ENCODE measurements at regions not wholly inside any gene's neighbourhood (a gene's known extent, or its start where the extent isn't known, plus 50 kb on each side); places are given as distances from the start of the nearest gene placed in this dataset.

DNA sequence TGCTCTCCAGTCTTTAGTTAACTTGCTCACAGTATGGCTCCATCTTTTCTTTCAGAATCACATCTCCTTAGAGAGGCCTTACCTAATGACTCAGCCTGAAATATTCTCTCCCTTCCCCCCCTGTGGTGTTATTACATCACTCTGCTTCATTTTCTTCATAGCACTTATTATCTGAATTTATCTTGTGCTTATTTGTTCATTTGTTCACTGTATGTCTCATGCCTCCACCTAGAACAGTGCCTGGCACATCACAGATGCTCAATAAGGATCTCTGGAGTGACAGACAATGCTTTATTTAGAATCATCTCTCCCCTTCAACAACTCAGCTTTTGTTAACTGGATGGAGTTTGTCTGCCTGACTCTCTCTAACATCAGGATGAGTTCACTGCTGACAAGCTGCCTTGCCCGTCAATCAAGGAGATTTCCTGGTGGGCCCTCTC lies 96.6 kb upstream of the MAN1A1 start:
- H3K36me3 ChIP-seq = no peaks in the 10 kb centered on the region
- H3K4me1 ChIP-seq = peaks cover 0 to 7% of the 10 kb centered on the region in 2 donors
- H3K9me3 ChIP-seq = no peaks in the 10 kb centered on the region
- peak overlapping the region; percentile 31 to 36 for H3K27ac ChIP-seq
- H3K27me3 ChIP-seq = no peaks in the 10 kb centered on the region
- TF ChIP-seq, protein P1, sequence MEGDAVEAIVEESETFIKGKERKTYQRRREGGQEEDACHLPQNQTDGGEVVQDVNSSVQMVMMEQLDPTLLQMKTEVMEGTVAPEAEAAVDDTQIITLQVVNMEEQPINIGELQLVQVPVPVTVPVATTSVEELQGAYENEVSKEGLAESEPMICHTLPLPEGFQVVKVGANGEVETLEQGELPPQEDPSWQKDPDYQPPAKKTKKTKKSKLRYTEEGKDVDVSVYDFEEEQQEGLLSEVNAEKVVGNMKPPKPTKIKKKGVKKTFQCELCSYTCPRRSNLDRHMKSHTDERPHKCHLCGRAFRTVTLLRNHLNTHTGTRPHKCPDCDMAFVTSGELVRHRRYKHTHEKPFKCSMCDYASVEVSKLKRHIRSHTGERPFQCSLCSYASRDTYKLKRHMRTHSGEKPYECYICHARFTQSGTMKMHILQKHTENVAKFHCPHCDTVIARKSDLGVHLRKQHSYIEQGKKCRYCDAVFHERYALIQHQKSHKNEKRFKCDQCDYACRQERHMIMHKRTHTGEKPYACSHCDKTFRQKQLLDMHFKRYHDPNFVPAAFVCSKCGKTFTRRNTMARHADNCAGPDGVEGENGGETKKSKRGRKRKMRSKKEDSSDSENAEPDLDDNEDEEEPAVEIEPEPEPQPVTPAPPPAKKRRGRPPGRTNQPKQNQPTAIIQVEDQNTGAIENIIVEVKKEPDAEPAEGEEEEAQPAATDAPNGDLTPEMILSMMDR (IDR thresholded peaks at IDR 0.05) = no peak
- no peak for DNase-seq (ENCODE audit: low spot score in 2 of 2)
- no peak overlapping the region for H3K4me3 ChIP-seq
- intact Hi-C loops (cut with DNase I) = no loop called here

DNA sequence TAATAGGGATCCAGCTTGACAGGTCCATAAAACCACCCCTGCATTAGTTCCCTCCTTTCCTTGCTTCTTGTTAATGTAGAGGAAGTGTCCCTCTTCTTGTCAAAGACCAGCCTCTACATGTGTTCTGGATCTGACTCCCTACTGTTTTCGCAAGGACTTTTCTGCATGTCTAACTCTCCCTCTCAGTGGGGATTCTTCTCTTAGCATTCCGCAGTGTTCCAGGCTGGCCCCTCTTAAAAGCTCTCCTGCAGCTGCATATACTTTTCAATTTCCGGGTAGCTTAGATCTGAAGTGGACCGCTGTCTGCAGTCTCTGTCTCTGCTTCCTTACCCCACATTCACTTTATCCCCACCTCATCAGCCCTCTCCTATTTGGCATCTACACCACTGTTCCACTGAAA lies 96.1 kb upstream of the MAN1A1 start:
- Histone ChIP-seq H3K9me3 (no peaks in the 10 kb centered on the region), H3K4me1 (peaks cover 0 to 7% of the 10 kb centered on the region in 2 donors), H3K27ac (peak overlapping the region in 1 of 2 donors; percentile 31), H3K36me3 (no peaks in the 10 kb centered on the region), H3K27me3 (no peaks in the 10 kb centered on the region), H3K4me3 (no peak overlapping the region)
- intact Hi-C loops (cut with DNase I) = no loop called here
- DNase-seq (ENCODE audit: low spot score in 2 of 2) = no peak
- TF ChIP-seq, protein P1 (IDR thresholded peaks at IDR 0.05) = no peak

DNA sequence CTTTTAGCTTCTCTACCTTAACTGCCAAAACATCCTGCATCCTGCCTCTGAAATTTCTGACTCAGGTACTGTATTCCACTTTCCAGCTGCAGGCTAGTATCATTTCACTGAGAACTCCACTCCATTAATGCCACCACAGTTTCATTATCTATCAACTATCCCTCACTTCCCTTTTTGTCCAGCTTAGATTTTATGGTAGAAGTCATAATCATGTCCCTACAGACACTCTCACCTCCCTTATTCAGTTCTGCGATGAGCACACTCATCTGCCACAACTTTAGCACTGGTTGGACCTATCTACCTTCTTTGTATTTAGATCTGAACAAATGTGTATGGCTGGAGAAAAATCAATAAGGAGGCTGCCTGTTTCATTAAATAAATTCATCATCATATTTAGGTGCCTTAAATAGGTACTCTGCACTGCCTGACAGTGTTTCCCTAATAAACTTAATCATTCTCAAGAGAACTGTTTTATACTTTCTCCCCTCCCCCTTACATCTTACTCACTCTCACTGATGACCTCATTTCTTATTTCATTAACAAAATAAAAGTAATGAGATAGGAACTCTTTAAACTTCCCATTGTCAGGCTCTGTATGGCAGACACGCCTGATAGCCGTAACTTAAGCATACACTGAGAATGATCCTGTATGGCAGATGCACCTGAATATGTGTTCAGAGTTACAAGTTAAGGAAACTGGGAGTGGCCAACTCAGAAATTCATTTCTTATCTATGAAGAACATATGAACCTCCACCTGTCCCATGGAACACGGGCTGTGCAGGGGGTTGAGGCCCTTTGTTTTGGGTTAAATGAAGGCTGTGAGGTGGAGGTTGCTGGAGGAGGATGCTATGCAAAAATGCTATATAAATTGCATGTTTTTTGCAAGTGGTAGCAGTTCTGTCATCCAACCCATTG lies 95.3 kb upstream of the MAN1A1 start:
- Histone ChIP-seq H3K36me3 (no peaks in the 10 kb centered on the region), H3K4me3 (no peak overlapping the region), H3K27ac (peak overlapping the region in 1 of 2 donors; percentile 39), H3K9me3 (no peaks in the 10 kb centered on the region), H3K4me1 (peaks cover 0 to 7% of the 10 kb centered on the region in 2 donors), H3K27me3 (no peaks in the 10 kb centered on the region)
- DNase-seq (ENCODE audit: low spot score in 2 of 2) = no peak
- TF ChIP-seq, protein P1 (IDR thresholded peaks at IDR 0.05) = no peak
- intact Hi-C loops (cut with DNase I) = no loop called here

DNA sequence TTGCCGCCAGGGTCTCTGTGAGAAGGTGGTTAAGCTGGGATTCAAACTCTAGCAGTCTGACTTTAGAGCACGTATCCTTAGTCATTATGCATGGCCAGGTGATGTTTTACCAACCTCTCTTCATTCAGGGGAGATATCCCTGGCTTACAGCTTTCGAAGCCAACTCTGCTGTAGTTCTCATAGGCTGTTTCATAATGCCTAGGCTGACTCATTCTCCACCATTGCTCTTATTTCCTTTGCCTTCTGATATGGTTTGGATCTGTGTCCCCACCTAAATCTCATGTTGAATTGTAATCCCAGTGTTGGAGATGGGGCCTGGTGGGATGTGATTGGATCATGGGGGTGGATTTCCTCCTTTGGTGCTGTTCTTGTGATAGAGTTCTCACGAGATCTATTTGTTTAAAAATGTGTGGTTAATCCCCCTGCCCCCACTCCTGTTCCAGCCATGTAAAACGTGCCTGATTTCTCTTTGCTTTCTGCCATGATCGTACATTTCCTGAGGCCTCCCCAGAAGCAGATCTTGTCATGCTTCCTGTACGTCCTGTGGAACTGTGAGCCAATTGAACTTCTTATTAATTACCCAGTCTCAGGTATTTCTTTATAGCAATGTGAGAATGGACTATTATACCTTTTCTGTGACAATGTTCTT lies 94.6 kb upstream of the MAN1A1 start:
- Histone ChIP-seq H3K4me1 (peaks cover 0 to 7% of the 10 kb centered on the region in 2 donors), H3K27ac (peak overlapping the region in 1 of 2 donors; percentile 39), H3K4me3 (no peak overlapping the region), H3K36me3 (no peaks in the 10 kb centered on the region), H3K27me3 (no peaks in the 10 kb centered on the region), H3K9me3 (no peaks in the 10 kb centered on the region)
- intact Hi-C loops (cut with DNase I) = no loop called here
- TF ChIP-seq, protein P1 (IDR thresholded peaks at IDR 0.05) = no peak
- no peak for DNase-seq (ENCODE audit: low spot score in 2 of 2)

DNA sequence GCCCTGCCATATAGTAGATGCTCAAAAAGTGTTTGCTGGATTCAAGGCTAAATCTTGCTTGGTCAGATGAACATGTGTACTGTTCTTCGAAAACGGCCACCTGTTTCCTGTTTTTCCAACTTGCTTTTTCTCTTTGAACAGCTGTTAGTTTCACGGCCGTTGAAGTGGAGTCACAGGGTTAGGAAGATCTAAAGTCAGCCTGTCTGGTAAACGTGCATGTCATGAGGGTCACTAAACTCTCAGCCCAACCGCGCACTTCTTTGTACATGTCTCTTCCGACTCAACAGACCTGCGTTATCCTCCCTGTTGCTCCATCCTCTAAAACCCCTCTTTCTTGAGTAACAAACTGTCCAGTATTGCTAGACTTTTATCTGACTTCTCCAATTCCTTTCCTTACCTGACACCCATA lies 93.2 kb upstream of the MAN1A1 start:
- no peak for DNase-seq (ENCODE audit: low spot score in 2 of 2)
- H3K4me3 ChIP-seq = no peak overlapping the region
- H3K27me3 ChIP-seq = no peaks in the 10 kb centered on the region
- TF ChIP-seq, protein P1 (IDR thresholded peaks at IDR 0.05) = no peak
- no peaks in the 10 kb centered on the region for H3K36me3 ChIP-seq
- peaks cover 0 to 7% of the 10 kb centered on the region in 2 donors for H3K4me1 ChIP-seq
- H3K9me3 ChIP-seq = no peaks in the 10 kb centered on the region
- intact Hi-C loops (cut with DNase I) = no loop called here
- H3K27ac ChIP-seq = no peak overlapping the region

Measured in ascending aorta (tissue), 2 donors.